ENCODE measurements at regions not wholly inside any gene's neighbourhood (a gene's known extent, or its start where the extent isn't known, plus 50 kb on each side); places are given as distances from the start of the nearest gene placed in this dataset.

- no peak for TF ChIP-seq CTCF (tag by site-specific recombination; IDR thresholded peaks at IDR 0.05)
- TF ChIP-seq ZNF211 (tag by site-specific recombination; IDR thresholded peaks at IDR 0.05; ENCODE audit: low read depth) = no peak
- TF ChIP-seq, protein P1, sequence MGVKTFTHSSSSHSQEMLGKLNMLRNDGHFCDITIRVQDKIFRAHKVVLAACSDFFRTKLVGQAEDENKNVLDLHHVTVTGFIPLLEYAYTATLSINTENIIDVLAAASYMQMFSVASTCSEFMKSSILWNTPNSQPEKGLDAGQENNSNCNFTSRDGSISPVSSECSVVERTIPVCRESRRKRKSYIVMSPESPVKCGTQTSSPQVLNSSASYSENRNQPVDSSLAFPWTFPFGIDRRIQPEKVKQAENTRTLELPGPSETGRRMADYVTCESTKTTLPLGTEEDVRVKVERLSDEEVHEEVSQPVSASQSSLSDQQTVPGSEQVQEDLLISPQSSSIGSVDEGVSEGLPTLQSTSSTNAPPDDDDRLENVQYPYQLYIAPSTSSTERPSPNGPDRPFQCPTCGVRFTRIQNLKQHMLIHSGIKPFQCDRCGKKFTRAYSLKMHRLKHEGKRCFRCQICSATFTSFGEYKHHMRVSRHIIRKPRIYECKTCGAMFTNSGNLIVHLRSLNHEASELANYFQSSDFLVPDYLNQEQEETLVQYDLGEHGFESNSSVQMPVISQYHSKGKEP (tag by site-specific recombination; IDR thresholded peaks at IDR 0.05) = no peak
These were observed 129.2 kb downstream of the SEC14L1 start for GRCh38 chr17:77269696-77270681.
